HEK293 (cell line): ENCODE measurements at regions not wholly inside any gene's neighbourhood (a gene's known extent, or its start where the extent isn't known, plus 50 kb on each side); places are given as distances from the start of the nearest gene placed in this dataset.

Experiments
- GLI4 ChIP-seq: fragments of 450-650 bp; formaldehyde crosslinking; IDR thresholded peaks from 2 replicates; pipeline ENCODE4 v1.5.1; 2016; ENCODE audit warnings: missing biosample characterization, missing genetic modification characterization
- ZNF121 ChIP-seq: fragments of 450-650 bp; formaldehyde crosslinking; IDR thresholded peaks from 2 replicates; pipeline ENCODE4 v1.5.1; 2016; ENCODE audit warnings: missing biosample characterization, missing genetic modification characterization
- ZNF184 ChIP-seq: fragments of 450-650 bp; IDR thresholded peaks from 2 replicates; pipeline ENCODE4 v1.5.1; 2018; ENCODE audit warnings: missing biosample characterization, mild to moderate bottlenecking, missing genetic modification characterization
- ZNF350 ChIP-seq: fragments of 450-650 bp; formaldehyde crosslinking; IDR thresholded peaks from 2 replicates; pipeline ENCODE4 v1.5.0; 2017; ENCODE audit warnings: missing biosample characterization, mild to moderate bottlenecking, missing genetic modification characterization
- ZNF426 ChIP-seq: fragments of 450-650 bp; formaldehyde crosslinking; IDR thresholded peaks from 2 replicates; pipeline ENCODE4 v1.5.1; 2017; ENCODE audit warnings: missing biosample characterization, missing genetic modification characterization, mild to moderate bottlenecking, inconsistent platforms, moderate library complexity
- ZNF600 ChIP-seq: fragments of 450-650 bp; formaldehyde crosslinking; IDR thresholded peaks from 2 replicates; pipeline ENCODE4 v1.5.1; 2016; ENCODE audit warnings: missing biosample characterization, missing genetic modification characterization
- ZNF660 ChIP-seq: fragments of 450-650 bp; IDR thresholded peaks from 2 replicates; pipeline ENCODE4 v1.5.1; 2018; ENCODE audit warnings: missing biosample characterization, mild to moderate bottlenecking, missing genetic modification characterization
- TF ChIP-seq, protein P1 (sequence below): fragments of 450-650 bp; formaldehyde crosslinking; IDR thresholded peaks from 2 replicates; pipeline ENCODE4 v1.5.1; 2016; ENCODE audit warnings: missing biosample characterization, missing genetic modification characterization
- TF ChIP-seq, protein P2 (sequence below): fragments of 450-650 bp; formaldehyde crosslinking; IDR thresholded peaks from 2 replicates; pipeline ENCODE4 v1.5.1; 2016; ENCODE audit warnings: missing biosample characterization, missing genetic modification characterization
- TF ChIP-seq, protein P3 (sequence below): fragments of 450-650 bp; formaldehyde crosslinking; IDR thresholded peaks from 2 replicates; pipeline ENCODE4 v1.5.1; 2016; ENCODE audit warnings: missing biosample characterization, missing genetic modification characterization, borderline replicate concordance
- TF ChIP-seq, protein P4 (sequence below): fragments of 450-650 bp; formaldehyde crosslinking; IDR thresholded peaks from 2 replicates; pipeline ENCODE4 v1.5.1; 2016; ENCODE audit warnings: missing biosample characterization, missing genetic modification characterization

DNA sequence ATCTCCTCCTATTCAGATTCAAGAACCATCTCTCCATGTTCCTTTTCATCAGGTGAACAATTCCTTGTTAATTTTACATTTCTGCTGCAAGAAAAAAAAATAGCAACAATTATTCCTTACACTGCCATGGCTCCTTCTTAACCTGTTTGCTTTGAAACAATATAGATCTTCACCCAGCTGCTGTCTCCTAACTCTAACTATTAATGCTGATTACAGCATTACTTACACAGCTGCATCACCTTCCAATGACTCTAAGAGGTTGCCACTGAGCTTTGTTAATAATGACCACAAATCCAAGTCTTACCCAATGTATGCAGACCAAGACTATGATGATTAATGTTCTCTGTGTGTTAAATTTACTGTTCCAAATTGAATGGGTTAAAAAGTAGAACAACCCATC lies 541.4 kb downstream of the TOX3 start:
- no peak for TF ChIP-seq ZNF121 (tag by site-specific recombination)
- TF ChIP-seq, protein P1, sequence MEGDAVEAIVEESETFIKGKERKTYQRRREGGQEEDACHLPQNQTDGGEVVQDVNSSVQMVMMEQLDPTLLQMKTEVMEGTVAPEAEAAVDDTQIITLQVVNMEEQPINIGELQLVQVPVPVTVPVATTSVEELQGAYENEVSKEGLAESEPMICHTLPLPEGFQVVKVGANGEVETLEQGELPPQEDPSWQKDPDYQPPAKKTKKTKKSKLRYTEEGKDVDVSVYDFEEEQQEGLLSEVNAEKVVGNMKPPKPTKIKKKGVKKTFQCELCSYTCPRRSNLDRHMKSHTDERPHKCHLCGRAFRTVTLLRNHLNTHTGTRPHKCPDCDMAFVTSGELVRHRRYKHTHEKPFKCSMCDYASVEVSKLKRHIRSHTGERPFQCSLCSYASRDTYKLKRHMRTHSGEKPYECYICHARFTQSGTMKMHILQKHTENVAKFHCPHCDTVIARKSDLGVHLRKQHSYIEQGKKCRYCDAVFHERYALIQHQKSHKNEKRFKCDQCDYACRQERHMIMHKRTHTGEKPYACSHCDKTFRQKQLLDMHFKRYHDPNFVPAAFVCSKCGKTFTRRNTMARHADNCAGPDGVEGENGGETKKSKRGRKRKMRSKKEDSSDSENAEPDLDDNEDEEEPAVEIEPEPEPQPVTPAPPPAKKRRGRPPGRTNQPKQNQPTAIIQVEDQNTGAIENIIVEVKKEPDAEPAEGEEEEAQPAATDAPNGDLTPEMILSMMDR (tag by site-specific recombination) = no peak
- no peak for TF ChIP-seq ZNF350 (tag by site-specific recombination)
- no peak for TF ChIP-seq ZNF184 (tag by site-specific recombination)
- TF ChIP-seq ZNF426 (tag by site-specific recombination) = no peak
- TF ChIP-seq, protein P2, sequence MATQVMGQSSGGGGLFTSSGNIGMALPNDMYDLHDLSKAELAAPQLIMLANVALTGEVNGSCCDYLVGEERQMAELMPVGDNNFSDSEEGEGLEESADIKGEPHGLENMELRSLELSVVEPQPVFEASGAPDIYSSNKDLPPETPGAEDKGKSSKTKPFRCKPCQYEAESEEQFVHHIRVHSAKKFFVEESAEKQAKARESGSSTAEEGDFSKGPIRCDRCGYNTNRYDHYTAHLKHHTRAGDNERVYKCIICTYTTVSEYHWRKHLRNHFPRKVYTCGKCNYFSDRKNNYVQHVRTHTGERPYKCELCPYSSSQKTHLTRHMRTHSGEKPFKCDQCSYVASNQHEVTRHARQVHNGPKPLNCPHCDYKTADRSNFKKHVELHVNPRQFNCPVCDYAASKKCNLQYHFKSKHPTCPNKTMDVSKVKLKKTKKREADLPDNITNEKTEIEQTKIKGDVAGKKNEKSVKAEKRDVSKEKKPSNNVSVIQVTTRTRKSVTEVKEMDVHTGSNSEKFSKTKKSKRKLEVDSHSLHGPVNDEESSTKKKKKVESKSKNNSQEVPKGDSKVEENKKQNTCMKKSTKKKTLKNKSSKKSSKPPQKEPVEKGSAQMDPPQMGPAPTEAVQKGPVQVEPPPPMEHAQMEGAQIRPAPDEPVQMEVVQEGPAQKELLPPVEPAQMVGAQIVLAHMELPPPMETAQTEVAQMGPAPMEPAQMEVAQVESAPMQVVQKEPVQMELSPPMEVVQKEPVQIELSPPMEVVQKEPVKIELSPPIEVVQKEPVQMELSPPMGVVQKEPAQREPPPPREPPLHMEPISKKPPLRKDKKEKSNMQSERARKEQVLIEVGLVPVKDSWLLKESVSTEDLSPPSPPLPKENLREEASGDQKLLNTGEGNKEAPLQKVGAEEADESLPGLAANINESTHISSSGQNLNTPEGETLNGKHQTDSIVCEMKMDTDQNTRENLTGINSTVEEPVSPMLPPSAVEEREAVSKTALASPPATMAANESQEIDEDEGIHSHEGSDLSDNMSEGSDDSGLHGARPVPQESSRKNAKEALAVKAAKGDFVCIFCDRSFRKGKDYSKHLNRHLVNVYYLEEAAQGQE (tag by site-specific recombination) = no peak
- TF ChIP-seq ZNF600 (tag by site-specific recombination) = no peak
- TF ChIP-seq, protein P3, sequence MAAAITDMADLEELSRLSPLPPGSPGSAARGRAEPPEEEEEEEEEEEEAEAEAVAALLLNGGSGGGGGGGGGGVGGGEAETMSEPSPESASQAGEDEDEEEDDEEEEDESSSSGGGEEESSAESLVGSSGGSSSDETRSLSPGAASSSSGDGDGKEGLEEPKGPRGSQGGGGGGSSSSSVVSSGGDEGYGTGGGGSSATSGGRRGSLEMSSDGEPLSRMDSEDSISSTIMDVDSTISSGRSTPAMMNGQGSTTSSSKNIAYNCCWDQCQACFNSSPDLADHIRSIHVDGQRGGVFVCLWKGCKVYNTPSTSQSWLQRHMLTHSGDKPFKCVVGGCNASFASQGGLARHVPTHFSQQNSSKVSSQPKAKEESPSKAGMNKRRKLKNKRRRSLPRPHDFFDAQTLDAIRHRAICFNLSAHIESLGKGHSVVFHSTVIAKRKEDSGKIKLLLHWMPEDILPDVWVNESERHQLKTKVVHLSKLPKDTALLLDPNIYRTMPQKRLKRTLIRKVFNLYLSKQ (tag by site-specific recombination) = no peak
- no peak for TF ChIP-seq ZNF660 (tag by site-specific recombination)
- no peak for TF ChIP-seq GLI4 (tag by site-specific recombination)
- TF ChIP-seq, protein P4, sequence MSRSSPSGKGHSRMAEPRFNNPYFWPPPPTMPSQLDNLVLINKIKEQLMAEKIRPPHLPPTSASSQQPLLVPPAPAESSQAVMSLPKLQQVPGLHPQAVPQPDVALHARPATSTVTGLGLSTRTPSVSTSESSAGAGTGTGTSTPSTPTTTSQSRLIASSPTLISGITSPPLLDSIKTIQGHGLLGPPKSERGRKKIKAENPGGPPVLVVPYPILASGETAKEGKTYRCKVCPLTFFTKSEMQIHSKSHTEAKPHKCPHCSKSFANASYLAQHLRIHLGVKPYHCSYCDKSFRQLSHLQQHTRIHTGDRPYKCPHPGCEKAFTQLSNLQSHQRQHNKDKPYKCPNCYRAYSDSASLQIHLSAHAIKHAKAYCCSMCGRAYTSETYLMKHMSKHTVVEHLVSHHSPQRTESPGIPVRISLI (tag by site-specific recombination) = no peak
